Mucosa of descending colon (tissue), 3 donors: ENCODE measurements at regions not wholly inside any gene's neighbourhood (a gene's known extent, or its start where the extent isn't known, plus 50 kb on each side); places are given as distances from the start of the nearest gene placed in this dataset.

Source experiments
- ATAC-seq: fragments of 200-7000 bp; cut with Tn5 transposase; one replicate; pipeline ENCODE4 v1.9.1; 2020; ENCODE audit warnings: mild to moderate bottlenecking, moderate library complexity
- DNase-seq, 3 donors: peaks; one replicate each; pipeline ENCODE4 v3.0.0-alpha.2; 2020
- H3K36me3 ChIP-seq: fragments of 200-600 bp; one replicate; pipeline ENCODE4 v1.8.0; 2021; ENCODE audit warnings: low read depth, mild to moderate bottlenecking
- H3K4me1 ChIP-seq: fragments of 200-600 bp; one replicate; pipeline ENCODE4 v1.8.0; 2021; ENCODE audit warnings: low read depth, mild to moderate bottlenecking
- H3K4me3 ChIP-seq: fragments of 200-600 bp; one replicate; pipeline ENCODE4 v1.8.0; 2021; ENCODE audit warnings: mild to moderate bottlenecking
- H3K9me3 ChIP-seq: fragments of 200-600 bp; one replicate; pipeline ENCODE4 v1.8.0; 2021; ENCODE audit warnings: mild to moderate bottlenecking
- intact Hi-C, 2 donors: fragments of 100-400 bp; cut with DNase I in 1 of 2; cut with micrococcal nuclease in 1 of 2; formaldehyde crosslinking; loops; one replicate each; pipeline versions ENCODE4 v1.11.0 to v1.11.1; 2022; cut with DNase I, micrococcal nuclease
- TF ChIP-seq, protein P1 (sequence below): fragments of 200-600 bp; IDR thresholded peaks from one replicate; pipeline ENCODE4 v1.8.0; 2022; ENCODE audit warnings: antibody characterized with exemption, mild to moderate bottlenecking
- donor health status: DM: no; HTN: no; CAD: no; lungs with moderate emphysema.
- donor health status: DM: no; HTN: no; CAD: no.
- donor health status: DM: no; HTN: yes; CAD: no.

DNA sequence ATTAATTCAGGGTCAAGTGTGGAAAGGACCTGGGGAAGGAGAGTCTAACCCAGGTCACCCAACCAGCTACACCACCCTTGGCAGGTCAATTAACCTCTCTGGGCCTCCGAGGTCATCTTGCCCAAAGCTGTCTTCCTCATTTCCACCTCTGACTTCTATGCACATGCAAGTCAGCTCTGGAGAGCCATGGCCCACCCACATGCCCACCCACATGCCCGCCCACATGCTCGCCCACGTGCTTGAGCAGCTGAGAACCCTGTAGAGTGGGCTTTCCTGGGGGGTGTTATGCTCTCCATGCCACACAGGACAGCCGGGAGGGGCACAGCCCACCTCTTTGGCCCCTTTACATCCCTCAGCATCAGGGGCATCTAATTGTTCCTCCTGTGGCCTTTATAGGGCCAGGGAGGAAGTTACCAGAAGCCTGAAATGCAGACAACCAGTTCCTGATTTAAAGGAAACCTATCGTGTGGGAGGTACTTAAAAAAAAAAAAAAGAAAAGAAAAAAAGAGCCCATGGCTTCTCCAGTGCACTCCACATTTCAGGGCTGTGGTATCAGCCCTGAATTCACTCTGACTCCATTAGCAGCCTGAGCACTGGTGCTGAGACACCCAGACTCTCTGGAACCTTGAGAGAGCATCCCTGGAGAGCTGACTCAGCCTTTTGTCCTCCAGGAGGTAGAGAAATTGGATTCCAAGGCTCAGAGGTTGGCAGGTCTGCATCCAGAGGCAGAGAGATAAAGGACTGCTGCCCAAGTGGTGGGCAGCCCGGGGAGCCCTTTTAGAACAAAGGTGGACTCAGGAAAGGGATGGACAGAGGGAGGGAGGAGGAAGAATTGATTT, 176.2 kb upstream of the ZMIZ1 start:
- DNase-seq, result no peak
- TF ChIP-seq, protein P1, sequence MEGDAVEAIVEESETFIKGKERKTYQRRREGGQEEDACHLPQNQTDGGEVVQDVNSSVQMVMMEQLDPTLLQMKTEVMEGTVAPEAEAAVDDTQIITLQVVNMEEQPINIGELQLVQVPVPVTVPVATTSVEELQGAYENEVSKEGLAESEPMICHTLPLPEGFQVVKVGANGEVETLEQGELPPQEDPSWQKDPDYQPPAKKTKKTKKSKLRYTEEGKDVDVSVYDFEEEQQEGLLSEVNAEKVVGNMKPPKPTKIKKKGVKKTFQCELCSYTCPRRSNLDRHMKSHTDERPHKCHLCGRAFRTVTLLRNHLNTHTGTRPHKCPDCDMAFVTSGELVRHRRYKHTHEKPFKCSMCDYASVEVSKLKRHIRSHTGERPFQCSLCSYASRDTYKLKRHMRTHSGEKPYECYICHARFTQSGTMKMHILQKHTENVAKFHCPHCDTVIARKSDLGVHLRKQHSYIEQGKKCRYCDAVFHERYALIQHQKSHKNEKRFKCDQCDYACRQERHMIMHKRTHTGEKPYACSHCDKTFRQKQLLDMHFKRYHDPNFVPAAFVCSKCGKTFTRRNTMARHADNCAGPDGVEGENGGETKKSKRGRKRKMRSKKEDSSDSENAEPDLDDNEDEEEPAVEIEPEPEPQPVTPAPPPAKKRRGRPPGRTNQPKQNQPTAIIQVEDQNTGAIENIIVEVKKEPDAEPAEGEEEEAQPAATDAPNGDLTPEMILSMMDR, result no peak
- Histone ChIP-seq H3K36me3 (no peaks in the 10 kb centered on the region), H3K4me1 (no peaks in the 10 kb centered on the region), H3K4me3 (no peak overlapping the region), H3K9me3 (no peaks in the 10 kb centered on the region)
- intact Hi-C loops, result no loop called here
- no peak for ATAC-seq

DNA sequence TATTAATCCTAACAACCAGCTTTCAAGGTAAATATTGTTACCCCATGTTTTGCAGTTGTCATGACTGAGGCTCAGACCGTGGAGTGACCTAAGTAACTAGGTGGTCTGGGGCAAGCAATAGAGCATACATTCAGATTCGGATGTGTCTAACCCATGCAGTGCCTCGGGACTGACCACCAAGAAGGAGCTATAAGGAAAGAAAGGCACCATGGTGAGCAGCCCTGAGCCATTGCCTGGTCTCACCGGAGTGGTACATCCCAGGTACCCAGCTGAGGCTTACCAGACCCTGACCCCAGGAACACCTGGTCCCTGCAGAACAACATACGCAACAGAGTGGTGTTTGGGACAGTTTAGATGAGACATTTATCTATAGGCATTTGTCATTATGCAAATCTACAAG, 175.5 kb upstream of the ZMIZ1 start:
- Histone ChIP-seq H3K4me3 (no peak overlapping the region), H3K9me3 (no peaks in the 10 kb centered on the region), H3K4me1 (no peaks in the 10 kb centered on the region), H3K36me3 (no peaks in the 10 kb centered on the region)
- ATAC-seq (no peak), DNase-seq (no peak)
- TF ChIP-seq, protein P1, result no peak
- intact Hi-C loops, result no loop called here

DNA sequence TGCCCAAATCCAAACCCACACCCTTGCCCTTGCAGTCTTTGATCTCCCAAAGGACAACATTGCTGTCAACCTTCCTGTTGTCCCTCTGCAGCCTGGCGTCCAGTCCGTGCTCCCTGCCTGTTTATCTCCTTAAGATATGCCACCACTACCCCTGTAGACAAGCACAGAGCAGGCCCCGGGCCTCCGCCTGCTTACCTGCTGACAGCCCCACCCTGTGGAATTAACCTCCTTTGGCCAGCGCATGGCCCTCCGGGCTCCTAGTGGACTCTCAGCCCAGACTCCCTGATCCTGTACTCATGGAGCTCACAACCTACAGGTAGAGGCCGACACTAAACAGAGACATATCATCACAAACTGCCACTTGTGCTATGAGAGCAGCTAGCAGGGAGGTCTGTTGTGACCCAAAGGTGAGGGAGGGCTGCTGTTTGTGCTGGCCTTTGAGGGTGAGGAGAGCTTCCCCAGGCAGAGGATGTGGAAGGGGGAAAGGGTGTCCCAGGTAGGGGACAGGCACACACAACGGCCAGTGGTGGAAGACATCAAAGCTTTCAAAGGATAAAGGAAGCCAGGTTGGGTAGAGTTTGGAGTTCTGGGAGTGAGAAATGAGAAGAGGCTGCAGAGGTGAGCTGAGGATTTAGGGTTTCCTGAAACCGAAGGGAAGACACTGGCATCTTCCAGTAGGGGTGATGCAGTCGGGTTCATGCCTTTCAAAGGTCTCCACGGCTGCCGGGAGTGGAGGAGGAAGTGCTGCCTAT, 174.5 kb upstream of the ZMIZ1 start:
- DNase-seq (no peak), ATAC-seq (no peak)
- no peaks in the 10 kb centered on the region for H3K4me1 ChIP-seq
- intact Hi-C loops, result no loop called here
- TF ChIP-seq, protein P1, result no peak
- H3K9me3 ChIP-seq, result no peaks in the 10 kb centered on the region
- H3K36me3 ChIP-seq, result no peaks in the 10 kb centered on the region
- no peak overlapping the region for H3K4me3 ChIP-seq

DNA sequence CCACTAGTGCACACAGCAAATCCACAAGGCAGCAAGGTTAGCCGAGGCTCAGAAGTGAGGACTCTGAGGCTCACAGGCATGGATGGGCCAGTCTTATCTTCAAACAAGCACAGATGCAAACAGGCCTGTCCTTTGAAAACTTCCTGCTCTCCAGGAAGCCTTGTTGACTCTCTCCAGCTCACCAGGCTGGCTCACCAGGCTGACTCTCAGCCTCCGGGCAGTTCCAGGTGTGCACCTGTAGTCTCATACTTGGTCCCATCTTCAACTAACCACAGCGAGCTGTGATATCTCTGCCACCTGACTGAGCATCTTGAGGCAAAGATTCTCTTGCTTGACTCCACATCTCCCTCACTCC, 173.9 kb upstream of the ZMIZ1 start:
- DNase-seq, result no peak
- H3K4me1 ChIP-seq, result no peaks in the 10 kb centered on the region
- TF ChIP-seq, protein P1, result no peak
- H3K36me3 ChIP-seq, result no peaks in the 10 kb centered on the region
- H3K9me3 ChIP-seq, result no peaks in the 10 kb centered on the region
- H3K4me3 ChIP-seq, result no peak overlapping the region
- intact Hi-C loops, result no loop called here
- no peak for ATAC-seq

DNA sequence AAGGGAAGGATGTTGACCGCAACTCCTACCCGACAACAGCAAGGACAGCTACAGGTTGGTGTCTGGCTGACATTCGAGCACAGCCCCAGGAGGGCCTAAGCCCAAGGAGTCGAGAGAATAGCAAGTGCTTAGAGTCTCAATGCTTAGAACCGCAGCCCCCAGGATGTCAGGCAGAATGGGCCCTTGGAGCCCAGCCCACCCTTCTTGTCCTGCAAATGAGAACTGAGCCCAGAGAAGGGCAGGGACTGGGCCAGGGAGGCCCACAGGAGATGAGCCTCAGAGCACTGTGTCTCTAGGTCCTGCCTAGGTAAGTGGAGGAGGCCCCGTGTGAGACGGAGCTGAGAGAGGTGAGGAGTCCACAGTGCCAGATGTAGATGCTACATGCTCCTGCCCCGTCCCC, 173.3 kb upstream of the ZMIZ1 start:
- DNase-seq (no peak), ATAC-seq (no peak)
- Histone ChIP-seq H3K36me3 (no peaks in the 10 kb centered on the region), H3K4me1 (no peaks in the 10 kb centered on the region), H3K4me3 (no peak overlapping the region), H3K9me3 (no peaks in the 10 kb centered on the region)
- TF ChIP-seq, protein P1, result no peak
- intact Hi-C loops, result no loop called here
